Gastroesophageal sphincter (tissue), 4 donors: ENCODE measurements at regions not wholly inside any gene's neighbourhood (a gene's known extent, or its start where the extent isn't known, plus 50 kb on each side); places are given as distances from the start of the nearest gene placed in this dataset.

Experiments used
- ATAC-seq: fragments of 150-250 bp; one replicate; pipeline ENCODE4 v1.9.1; 2016; ENCODE audit warnings: mild to moderate bottlenecking, moderate library complexity
- H3K27ac ChIP-seq, 4 donors: fragments of 200-600 bp; sonication (generic) in 3 of 4; 1 replicate in 3 of 4; 2 replicates in 1 of 4; pipeline ENCODE4 v1.5.1; 2016 to 2019
- H3K27me3 ChIP-seq: fragments of 200-600 bp; sonication (generic); one replicate; pipeline ENCODE4 v1.5.1; 2019
- H3K36me3 ChIP-seq, 2 donors: fragments of 200-600 bp; sonication (generic); one replicate each; pipeline ENCODE4 v1.5.1; 2019; ENCODE audit warnings: control low read depth in 1 of 2
- H3K4me1 ChIP-seq, 3 donors: fragments of 200-600 bp; sonication (generic); 1 replicate in 2 of 3; 2 replicates in 1 of 3; pipeline ENCODE4 v1.5.1; 2016 to 2019; ENCODE audit warnings: control low read depth in 2 of 3
- H3K4me3 ChIP-seq, 2 donors: fragments of 200-600 bp; sonication (generic); one replicate each; pipeline ENCODE4 v1.5.1; 2019; ENCODE audit warnings: mild to moderate bottlenecking in 1 of 2, moderate library complexity in 1 of 2
- H3K9me3 ChIP-seq, 3 donors: fragments of 200-600 bp; sonication (generic); one replicate each; pipeline ENCODE4 v1.5.1; 2017 to 2019; ENCODE audit warnings: control low read depth in 2 of 3
- EP300 ChIP-seq: sonication (generic); formaldehyde crosslinking; IDR thresholded peaks from one replicate; pipeline ENCODE4 v1.6.1; 2017; ENCODE audit warnings: antibody characterized with exemption, mild to moderate bottlenecking
- POLR2A ChIP-seq, 2 donors: fragments of 450-650 bp; IDR thresholded peaks; one replicate each; pipeline ENCODE4 v1.6.1; 2017; ENCODE audit warnings: antibody characterized with exemption in 2 of 2, mild to moderate bottlenecking in 2 of 2, moderate library complexity in 1 of 2
- POLR2AphosphoS5 ChIP-seq: sonication (generic); formaldehyde crosslinking; IDR thresholded peaks from one replicate; pipeline ENCODE4 v1.6.1; 2017; ENCODE audit warnings: antibody characterized with exemption
- WGBS, 2 donors: methylation state at CpG; one replicate each; pipeline ENCODE4 v1.1.5; 2018; ENCODE audit warnings: low coverage in 1 of 2; 5-methylcytosine and 5-hydroxymethylcytosine counted together
- TF ChIP-seq, protein P1 (sequence below), 4 experiments: fragments of 200-600 bp in 2 of 4; fragments of 450-650 bp in 2 of 4; sonication (generic) in 1 of 4; IDR thresholded peaks; one replicate each; pipeline ENCODE4 v1.5.1; 2017 to 2019; ENCODE audit warnings: antibody characterized with exemption in 4 of 4, mild to moderate bottlenecking in 2 of 4, moderate library complexity in 2 of 4

DNA sequence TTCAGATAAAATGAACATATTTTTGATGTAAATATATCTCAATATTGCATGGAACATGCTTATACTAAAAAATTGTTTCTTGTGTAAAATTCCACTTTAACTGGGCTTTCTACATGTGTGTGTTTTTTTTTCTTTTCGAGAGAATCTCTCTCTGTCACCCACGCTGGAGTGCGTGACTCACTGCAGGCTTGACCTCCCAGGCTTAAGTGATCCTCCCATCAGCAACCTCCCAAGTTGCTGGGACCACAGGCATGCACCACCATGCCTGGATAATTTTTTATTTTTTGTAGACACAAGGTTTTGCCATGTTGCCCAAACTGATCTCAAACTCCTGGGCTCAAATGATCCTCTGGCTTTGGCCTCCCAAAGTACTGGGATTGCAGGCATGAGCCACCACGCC, 254.6 kb downstream of the LOXHD1 start:
- no peak for ATAC-seq
- no peak for TF ChIP-seq POLR2A (IDR thresholded peaks at IDR 0.05)
- TF ChIP-seq POLR2AphosphoS5 = no peak
- no peak for TF ChIP-seq EP300
- TF ChIP-seq, protein P1, sequence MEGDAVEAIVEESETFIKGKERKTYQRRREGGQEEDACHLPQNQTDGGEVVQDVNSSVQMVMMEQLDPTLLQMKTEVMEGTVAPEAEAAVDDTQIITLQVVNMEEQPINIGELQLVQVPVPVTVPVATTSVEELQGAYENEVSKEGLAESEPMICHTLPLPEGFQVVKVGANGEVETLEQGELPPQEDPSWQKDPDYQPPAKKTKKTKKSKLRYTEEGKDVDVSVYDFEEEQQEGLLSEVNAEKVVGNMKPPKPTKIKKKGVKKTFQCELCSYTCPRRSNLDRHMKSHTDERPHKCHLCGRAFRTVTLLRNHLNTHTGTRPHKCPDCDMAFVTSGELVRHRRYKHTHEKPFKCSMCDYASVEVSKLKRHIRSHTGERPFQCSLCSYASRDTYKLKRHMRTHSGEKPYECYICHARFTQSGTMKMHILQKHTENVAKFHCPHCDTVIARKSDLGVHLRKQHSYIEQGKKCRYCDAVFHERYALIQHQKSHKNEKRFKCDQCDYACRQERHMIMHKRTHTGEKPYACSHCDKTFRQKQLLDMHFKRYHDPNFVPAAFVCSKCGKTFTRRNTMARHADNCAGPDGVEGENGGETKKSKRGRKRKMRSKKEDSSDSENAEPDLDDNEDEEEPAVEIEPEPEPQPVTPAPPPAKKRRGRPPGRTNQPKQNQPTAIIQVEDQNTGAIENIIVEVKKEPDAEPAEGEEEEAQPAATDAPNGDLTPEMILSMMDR (IDR thresholded peaks at IDR 0.05) = no peak
- 70 to 93% methylated on average over 3 to 4 of the region's 4 CpGs for WGBS, 2 donors
- peaks cover 0 to 20% (median 0%) of the 10 kb centered on the region in 3 donors for H3K4me1 ChIP-seq
- H3K27me3 ChIP-seq = no peaks in the 10 kb centered on the region
- no peaks in the 10 kb centered on the region for H3K36me3 ChIP-seq
- H3K9me3 ChIP-seq = no peaks in the 10 kb centered on the region
- H3K27ac ChIP-seq = no peak overlapping the region
- H3K4me3 ChIP-seq = no peak overlapping the region

DNA sequence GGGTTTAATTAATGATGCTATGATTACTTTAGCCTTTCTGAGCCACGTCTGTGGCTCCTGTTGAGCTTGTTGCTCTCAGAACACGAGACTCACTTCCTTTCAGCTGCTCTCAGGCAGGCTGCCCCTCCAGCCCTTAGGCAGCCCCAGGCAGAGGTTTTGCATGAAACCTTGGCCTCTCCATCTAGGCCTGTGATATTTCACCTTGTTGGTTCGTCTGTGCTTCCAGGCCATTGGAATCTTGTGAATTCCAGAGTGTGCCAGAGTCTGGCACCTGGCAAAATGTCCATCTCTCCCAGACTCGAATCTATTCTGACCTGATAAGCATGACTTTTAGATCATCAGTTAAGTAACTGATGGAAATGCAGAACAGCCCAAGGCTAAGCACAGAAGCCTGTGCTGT, 254.1 kb downstream of the LOXHD1 start:
- 35% methylated on average over 4 of the region's 4 CpGs; no CpG with 5 or more reads in 1 of the 2 donors for WGBS, 2 donors
- TF ChIP-seq POLR2AphosphoS5 (no peak), POLR2A (IDR thresholded peaks at IDR 0.05) (no peak), EP300 (no peak)
- TF ChIP-seq, protein P1 (IDR thresholded peaks at IDR 0.05) = no peak
- no peak for ATAC-seq
- H3K4me3 ChIP-seq = no peak overlapping the region
- peaks cover 0 to 26% (median 0%) of the 10 kb centered on the region in 3 donors for H3K4me1 ChIP-seq
- H3K27me3 ChIP-seq = no peaks in the 10 kb centered on the region
- no peaks in the 10 kb centered on the region for H3K36me3 ChIP-seq
- H3K27ac ChIP-seq = no peak overlapping the region
- no peaks in the 10 kb centered on the region for H3K9me3 ChIP-seq

DNA sequence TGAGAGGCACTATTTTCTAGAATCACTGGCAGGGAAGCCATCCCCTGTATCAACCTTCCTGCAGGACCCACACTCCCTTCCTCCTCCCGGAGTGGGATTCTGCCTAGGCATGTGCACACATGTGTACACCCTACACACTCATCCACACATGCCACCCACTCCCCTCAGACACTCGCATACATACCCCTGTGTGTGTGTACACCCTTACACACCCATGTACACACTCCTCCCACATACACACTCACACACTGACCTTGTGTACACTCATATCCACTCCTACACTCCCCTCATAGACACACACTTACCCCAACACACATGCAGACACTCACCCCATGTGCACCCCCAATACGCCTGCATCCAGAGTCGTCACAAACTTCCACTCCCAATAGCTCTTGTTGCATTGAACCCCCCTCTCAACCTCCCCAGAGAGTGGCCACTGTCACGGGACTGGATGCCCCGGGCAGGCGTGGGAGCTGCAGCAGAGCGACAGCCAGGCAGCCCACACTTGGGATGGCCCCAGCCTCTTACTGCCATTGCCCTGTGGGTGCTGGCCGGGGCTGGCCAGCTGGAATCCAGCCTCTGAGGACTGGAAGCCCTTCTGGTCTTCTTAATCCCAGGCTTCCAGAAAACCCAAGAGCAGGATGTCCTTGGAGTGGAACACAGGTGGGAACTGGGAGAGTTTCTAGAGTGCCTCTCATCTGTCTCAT, 251.0 kb downstream of the LOXHD1 start:
- peak overlapping the region in 1 of 4 donors; percentile 61 for H3K27ac ChIP-seq
- H3K4me3 ChIP-seq = no peak overlapping the region
- no peaks in the 10 kb centered on the region for H3K27me3 ChIP-seq
- peaks cover 0 to 49% (median 0%) of the 10 kb centered on the region in 3 donors for H3K4me1 ChIP-seq
- 80 to 100% methylated on average over 4 to 5 of the region's 9 CpGs for WGBS, 2 donors
- no peaks in the 10 kb centered on the region for H3K9me3 ChIP-seq
- ATAC-seq = no peak
- H3K36me3 ChIP-seq = no peaks in the 10 kb centered on the region
- TF ChIP-seq POLR2A (IDR thresholded peaks at IDR 0.05) = no peak
- no peak for TF ChIP-seq POLR2AphosphoS5
- TF ChIP-seq, protein P1 (IDR thresholded peaks at IDR 0.05) = no peak
- TF ChIP-seq EP300 = no peak

DNA sequence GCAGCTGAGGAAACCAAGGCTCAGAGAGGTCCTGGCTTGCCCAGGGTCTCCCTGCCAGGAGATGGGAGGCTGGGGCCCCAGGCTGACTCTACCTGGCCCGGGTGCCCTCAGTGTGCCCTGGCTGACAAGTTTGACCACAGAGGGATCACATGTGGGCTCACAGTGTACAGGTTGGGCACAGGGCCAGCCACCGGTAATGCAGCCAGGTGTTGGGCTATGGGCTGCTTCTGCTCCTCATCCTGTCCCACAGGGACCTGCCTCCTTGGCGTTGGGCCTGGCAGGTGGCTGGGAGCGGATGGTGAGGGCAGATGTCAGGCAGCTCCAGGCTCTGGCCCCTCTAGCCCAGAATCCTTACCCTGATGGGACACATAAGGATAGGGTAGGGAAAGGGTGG, 250.5 kb downstream of the LOXHD1 start:
- no peaks in the 10 kb centered on the region for H3K9me3 ChIP-seq
- ATAC-seq = no peak
- WGBS, 2 donors = no CpG with 5 or more reads among the region's 4 CpGs

More for the DNA sequence above, 250.5 kb downstream of the LOXHD1 start:
- peak overlapping the region in 2 of 4 donors; percentile 58 to 61 for H3K27ac ChIP-seq
- TF ChIP-seq POLR2AphosphoS5 (no peak), POLR2A (IDR thresholded peaks at IDR 0.05) (no peak), EP300 (no peak)
- TF ChIP-seq, protein P1 (IDR thresholded peaks at IDR 0.05) = no peak
- no peaks in the 10 kb centered on the region for H3K36me3 ChIP-seq
- H3K4me1 ChIP-seq = peaks cover 0 to 54% (median 0%) of the 10 kb centered on the region in 3 donors
- no peak overlapping the region for H3K4me3 ChIP-seq
- no peaks in the 10 kb centered on the region for H3K27me3 ChIP-seq
